IMR-90 (cell line): ENCODE measurements at regions not wholly inside any gene's neighbourhood (a gene's known extent, or its start where the extent isn't known, plus 50 kb on each side); places are given as distances from the start of the nearest gene placed in this dataset.
A peak's percentile ranks its signal among the peaks of the same experiment; 100 is the strongest.

Source experiments
- ATAC-seq: fragments of 200-7000 bp; cut with Tn5 transposase; 2 replicates; pipeline ENCODE4 v1.9.1; 2020; ENCODE audit warnings: low read depth, mild to moderate bottlenecking, moderate library complexity
- BruUV-seq: library from RNA; stranded (reverse); fragments of 400-500 nt; replicated peaks from 2 replicates; lab custom pipeline; 2021; lab: Mats Ljungman, UMichigan
- CTCF ChIA-PET: fragments of 300-600 bp; formaldehyde crosslinking; extraction: SDS; loops from one replicate; lab custom pipeline; 2021; ENCODE audit warnings: antibody characterized with exemption; lab: Yijun Ruan, JAX
- POLR2A ChIA-PET: fragments of 300-600 bp; sonication (Branson Sonifier 250); formaldehyde crosslinking; loops from one replicate; lab custom pipeline; 2022; ENCODE audit warnings: antibody characterized with exemption; ENCODE audit not compliant: unreplicated experiment; lab: Charles Lee
- DNase-seq: peaks from one replicate; pipeline ENCODE4 v3.0.0; 2013
- H2AFZ ChIP-seq: replicated peaks from 2 replicates; pipeline ENCODE3; 2013; ENCODE audit warnings: low read length, mild to moderate bottlenecking; ENCODE audit not compliant: poor library complexity
- H2AK5ac ChIP-seq: 2 replicates; pipeline ENCODE4 v1.6.1; 2013; ENCODE audit warnings: low read depth, low read length, inconsistent platforms
- H2AK9ac ChIP-seq: replicated peaks from 2 replicates; pipeline ENCODE3; 2013; ENCODE audit warnings: mild to moderate bottlenecking, low read depth, low read length, moderate library complexity; ENCODE audit not compliant: poor library complexity
- H2BK120ac ChIP-seq: 2 replicates; pipeline ENCODE4 v1.6.1; 2013; ENCODE audit warnings: low read depth, low read length, inconsistent platforms
- H2BK15ac ChIP-seq: 3 replicates; pipeline ENCODE4 v1.6.1; 2013; ENCODE audit warnings: low read depth, low read length, inconsistent platforms
- H2BK20ac ChIP-seq: 2 replicates; pipeline ENCODE4 v1.6.1; 2013; ENCODE audit warnings: low read depth, mild to moderate bottlenecking, inconsistent platforms, low read length, moderate library complexity
- H2BK5ac ChIP-seq: 2 replicates; pipeline ENCODE4 v1.6.1; 2013; ENCODE audit warnings: mild to moderate bottlenecking, low read depth, low read length, inconsistent platforms; ENCODE audit not compliant: poor library complexity, severe bottlenecking
- H3K14ac ChIP-seq: replicated peaks from 2 replicates; pipeline ENCODE4 v1.6.1; 2013; ENCODE audit warnings: low read depth, low read length, inconsistent platforms
- H3K18ac ChIP-seq: 2 replicates; pipeline ENCODE4 v1.6.1; 2013; ENCODE audit warnings: low read depth, low read length, control low read depth
- H3K23ac ChIP-seq: 2 replicates; pipeline ENCODE4 v1.6.1; 2013; ENCODE audit warnings: low read depth, low read length, inconsistent platforms
- H3K27ac ChIP-seq: 2 replicates; pipeline ENCODE4 v1.5.1; 2013; ENCODE audit warnings: mild to moderate bottlenecking, control low read depth, low read length; ENCODE audit not compliant: insufficient read depth
- H3K27me3 ChIP-seq: 2 replicates; pipeline ENCODE4 v1.6.1; 2013; ENCODE audit warnings: low read length; ENCODE audit not compliant: control insufficient read depth, insufficient read depth
- H3K36me3 ChIP-seq: 2 replicates; pipeline ENCODE4 v1.6.1; 2013; ENCODE audit warnings: low read length, mixed read lengths; ENCODE audit not compliant: control insufficient read depth, insufficient read depth
- H3K4ac ChIP-seq: 2 replicates; pipeline ENCODE4 v1.6.1; 2013; ENCODE audit warnings: low read depth, low read length, inconsistent platforms
- H3K4me1 ChIP-seq: 2 replicates; pipeline ENCODE4 v1.6.1; 2013; ENCODE audit warnings: low read length, mixed read lengths; ENCODE audit not compliant: control insufficient read depth, insufficient read depth
- H3K4me2 ChIP-seq: 2 replicates; pipeline ENCODE4 v1.6.1; 2013; ENCODE audit warnings: low read depth, mild to moderate bottlenecking, control low read depth, low read length, moderate library complexity
- H3K4me3 ChIP-seq: 2 replicates; pipeline ENCODE4 v1.5.1; 2013; ENCODE audit warnings: low read depth, mild to moderate bottlenecking, control low read depth, low read length, moderate library complexity; ENCODE audit not compliant: insufficient read depth
- H3K56ac ChIP-seq: 2 replicates; pipeline ENCODE4 v1.6.1; 2013; ENCODE audit warnings: low read length, inconsistent platforms; ENCODE audit not compliant: insufficient read depth; ENCODE audit errors: extremely low read depth
- H3K79me1 ChIP-seq, 2 experiments: 2 replicates each; pipeline ENCODE4 v1.6.1; 2013; ENCODE audit warnings: low read length in 2 of 2, inconsistent platforms in 1 of 2, low read depth in 1 of 2
- H3K9ac ChIP-seq: 2 replicates; pipeline ENCODE4 v1.6.1; 2013; ENCODE audit warnings: low read depth, low read length, control low read depth
- H3K9me1 ChIP-seq: 2 replicates; pipeline ENCODE4 v1.6.1; 2013; ENCODE audit warnings: low read length, inconsistent platforms; ENCODE audit not compliant: insufficient read depth
- H3K9me3 ChIP-seq: 2 replicates; pipeline ENCODE4 v1.6.1; 2013; ENCODE audit warnings: low read length; ENCODE audit not compliant: control insufficient read depth, insufficient read depth
- H4K20me1 ChIP-seq: 2 replicates; pipeline ENCODE4 v1.6.1; 2013; ENCODE audit warnings: low read length, inconsistent platforms; ENCODE audit not compliant: insufficient read depth
- H4K5ac ChIP-seq: 2 replicates; pipeline ENCODE4 v1.6.1; 2013; ENCODE audit warnings: mild to moderate bottlenecking, low read depth, low read length, control low read depth
- H4K8ac ChIP-seq, 2 experiments: 2 replicates each; pipeline ENCODE4 v1.6.1; 2013; ENCODE audit warnings: low read depth in 2 of 2, low read length in 2 of 2, control low read depth in 1 of 2, inconsistent platforms in 1 of 2
- H4K91ac ChIP-seq: 2 replicates; pipeline ENCODE4 v1.6.1; 2013; ENCODE audit warnings: low read depth, low read length, inconsistent platforms; ENCODE audit not compliant: insufficient read depth
- BHLHE40 ChIP-seq: fragments of 150-350 bp; IDR thresholded peaks from 2 replicates; pipeline ENCODE4 v1.6.1; 2016; ENCODE audit warnings: mild to moderate bottlenecking, low read depth, low read length
- CEBPB ChIP-seq: IDR thresholded peaks from 2 replicates; pipeline ENCODE4 v1.6.1; 2012; ENCODE audit warnings: low read depth, low read length, improper control_type of control experiment
- CHD1 ChIP-seq: IDR thresholded peaks from 2 replicates; pipeline ENCODE4 v1.6.1; 2012; ENCODE audit warnings: low read depth, low read length, improper control_type of control experiment
- CTCF ChIP-seq: conservative IDR thresholded peaks from 2 replicates; pipeline ENCODE4 v1.5.1; 2012; ENCODE audit warnings: mild to moderate bottlenecking, low read depth, low read length, improper control_type of control experiment
- FOS ChIP-seq: fragments of 150-350 bp; IDR thresholded peaks from 2 replicates; pipeline ENCODE4 v1.6.1; 2016; ENCODE audit warnings: low read depth, low read length
- MAFK ChIP-seq: IDR thresholded peaks from 2 replicates; pipeline ENCODE4 v1.6.1; 2012; ENCODE audit warnings: low read depth, low read length, improper control_type of control experiment
- MAZ ChIP-seq: IDR thresholded peaks from 2 replicates; pipeline ENCODE4 v1.6.1; 2012; ENCODE audit warnings: low read depth, mild to moderate bottlenecking, low read length, improper control_type of control experiment, moderate library complexity, borderline replicate concordance
- MXI1 ChIP-seq: IDR thresholded peaks from 2 replicates; pipeline ENCODE4 v1.6.1; 2012; ENCODE audit warnings: low read depth, mild to moderate bottlenecking, low read length, moderate library complexity, borderline replicate concordance
- NFE2L2 ChIP-seq: fragments of 150-350 bp; IDR thresholded peaks from 2 replicates; pipeline ENCODE4 v1.6.1; 2016; ENCODE audit warnings: low read depth, mild to moderate bottlenecking, low read length
- POLR2A ChIP-seq: IDR thresholded peaks from 2 replicates; pipeline ENCODE4 v1.6.1; 2012; ENCODE audit warnings: mild to moderate bottlenecking, low read depth, low read length
- RAD21 ChIP-seq: IDR thresholded peaks from 2 replicates; pipeline ENCODE4 v1.6.1; 2012; ENCODE audit warnings: low read length, improper control_type of control experiment
- RCOR1 ChIP-seq: IDR thresholded peaks from 2 replicates; pipeline ENCODE4 v1.6.1; 2012; ENCODE audit warnings: mild to moderate bottlenecking, low read length, improper control_type of control experiment; ENCODE audit not compliant: insufficient replicate concordance
- RFX5 ChIP-seq: IDR thresholded peaks from 2 replicates; pipeline ENCODE4 v1.8.0; 2012; ENCODE audit warnings: low read depth, mild to moderate bottlenecking, low read length, moderate library complexity
- SMC3 ChIP-seq: fragments of 150-350 bp; IDR thresholded peaks from 2 replicates; pipeline ENCODE4 v1.6.1; 2016; ENCODE audit warnings: low read depth, mild to moderate bottlenecking, antibody characterized with exemption, low read length, moderate library complexity
- WGBS, 2 experiments: methylation state at CpG; one replicate each; pipeline versions ENCODE4 v1.1.5 to v1.1.7; 2013; ENCODE audit warnings: missing lambda C conversion rate in 2 of 2; ENCODE audit not compliant: insufficient read length in 1 of 2; ENCODE audit errors: extremely low coverage in 2 of 2; 5-methylcytosine and 5-hydroxymethylcytosine counted together
- dilution Hi-C: fragments of 300-500 bp; cut with HindIII; formaldehyde crosslinking; loops from one replicate; pipeline ENCODE4 v1.14.3; 2018; ENCODE audit warnings: low sequenced_read_pairs; ENCODE audit not compliant: unreplicated experiment
- in situ Hi-C: fragments of 300-500 bp; cut with MboI; formaldehyde crosslinking; loops from 3 replicates; pipeline ENCODE4 v1.14.3; 2019; ENCODE audit warnings: low sequenced_read_pairs, inconsistent platforms, mixed read lengths
- intact Hi-C: fragments of 100-400 bp; cut with micrococcal nuclease; formaldehyde crosslinking; loops from 2 replicates; pipeline ENCODE4 v1.10.0; 2022
- TF ChIP-seq, protein P1 (sequence below): fragments of 150-350 bp; IDR thresholded peaks from 2 replicates; pipeline ENCODE4 v1.6.1; 2017; ENCODE audit warnings: mild to moderate bottlenecking, antibody characterized with exemption, low read length, low read depth
- TF ChIP-seq, protein P2 (sequence below): fragments of 150-350 bp; IDR thresholded peaks from 2 replicates; pipeline ENCODE4 v1.6.1; 2016; ENCODE audit warnings: low read depth, mild to moderate bottlenecking, low read length, moderate library complexity, borderline replicate concordance

DNA sequence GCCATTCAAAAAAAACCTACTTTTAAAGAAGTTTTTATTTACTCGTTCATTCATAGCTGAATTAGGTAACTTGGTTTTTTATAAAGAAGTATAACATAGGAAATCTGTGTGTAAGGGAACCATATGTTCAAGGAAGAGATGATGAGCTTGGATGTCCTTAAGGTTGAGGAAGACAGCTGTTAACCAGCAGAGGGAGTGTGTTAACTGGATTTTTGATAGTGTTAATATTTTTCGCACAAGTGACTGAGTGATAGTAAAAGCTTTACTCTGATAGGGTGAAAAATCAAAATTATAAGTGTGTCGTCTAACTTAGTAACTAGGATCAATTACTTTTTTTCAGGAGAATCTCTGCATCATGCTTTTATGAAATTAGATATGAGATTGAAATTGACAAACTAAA is 134.7 kb downstream of the ARL5B start:
- no peak overlapping the region for H2BK15ac ChIP-seq
- no peak overlapping the region for H4K5ac ChIP-seq
- H2AK5ac ChIP-seq, result no peak overlapping the region
- no peak overlapping the region for H3K4ac ChIP-seq
- no peak overlapping the region for H3K4me2 ChIP-seq
- no peak overlapping the region for H4K91ac ChIP-seq
- no peak overlapping the region for H3K23ac ChIP-seq
- TF ChIP-seq MAFK, result no peak
- TF ChIP-seq NFE2L2, result no peak
- TF ChIP-seq FOS, result no peak
- no peak for TF ChIP-seq CHD1
- TF ChIP-seq BHLHE40, result no peak
- TF ChIP-seq SMC3, result peak; percentile 67
- TF ChIP-seq CEBPB, result no peak
- TF ChIP-seq CTCF, result peak; percentile 51
- TF ChIP-seq, protein P1, sequence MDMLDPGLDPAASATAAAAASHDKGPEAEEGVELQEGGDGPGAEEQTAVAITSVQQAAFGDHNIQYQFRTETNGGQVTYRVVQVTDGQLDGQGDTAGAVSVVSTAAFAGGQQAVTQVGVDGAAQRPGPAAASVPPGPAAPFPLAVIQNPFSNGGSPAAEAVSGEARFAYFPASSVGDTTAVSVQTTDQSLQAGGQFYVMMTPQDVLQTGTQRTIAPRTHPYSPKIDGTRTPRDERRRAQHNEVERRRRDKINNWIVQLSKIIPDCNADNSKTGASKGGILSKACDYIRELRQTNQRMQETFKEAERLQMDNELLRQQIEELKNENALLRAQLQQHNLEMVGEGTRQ, result no peak
- TF ChIP-seq, protein P2, sequence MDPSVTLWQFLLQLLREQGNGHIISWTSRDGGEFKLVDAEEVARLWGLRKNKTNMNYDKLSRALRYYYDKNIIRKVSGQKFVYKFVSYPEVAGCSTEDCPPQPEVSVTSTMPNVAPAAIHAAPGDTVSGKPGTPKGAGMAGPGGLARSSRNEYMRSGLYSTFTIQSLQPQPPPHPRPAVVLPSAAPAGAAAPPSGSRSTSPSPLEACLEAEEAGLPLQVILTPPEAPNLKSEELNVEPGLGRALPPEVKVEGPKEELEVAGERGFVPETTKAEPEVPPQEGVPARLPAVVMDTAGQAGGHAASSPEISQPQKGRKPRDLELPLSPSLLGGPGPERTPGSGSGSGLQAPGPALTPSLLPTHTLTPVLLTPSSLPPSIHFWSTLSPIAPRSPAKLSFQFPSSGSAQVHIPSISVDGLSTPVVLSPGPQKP, result no peak
- TF ChIP-seq RFX5, result no peak
- TF ChIP-seq RAD21, result peak; percentile 58
- no peak for TF ChIP-seq RCOR1
- TF ChIP-seq MAZ, result no peak
- TF ChIP-seq MXI1, result no peak
- no peak for TF ChIP-seq POLR2A
- no peaks in the 10 kb centered on the region for H3K9me3 ChIP-seq
- H3K27ac ChIP-seq, result no peak overlapping the region
- H2BK120ac ChIP-seq, result no peak overlapping the region
- H3K9ac ChIP-seq, result no peak overlapping the region
- no peaks in the 10 kb centered on the region for H3K36me3 ChIP-seq
- in situ Hi-C loops (no loop called here), intact Hi-C loops (loop anchor here (5.0 kb wide), 1 partner anchor 1023 kb away; the partner anchor contains the start of gene PLXDC2), dilution Hi-C loops (no loop called here)
- H3K14ac ChIP-seq, result no peak overlapping the region
- no peak overlapping the region for H2BK20ac ChIP-seq
- BruUV-seq, result no TSS peak
- DNase-seq, result peak; percentile 55
- H4K8ac ChIP-seq, result no peak overlapping the region
- no peaks in the 10 kb centered on the region for H3K9me1 ChIP-seq
- WGBS, 2 experiments, result no CpG with 5 or more reads among the region's 3 CpGs
- no peak overlapping the region for H2BK5ac ChIP-seq
- H3K56ac ChIP-seq, result no peak overlapping the region
- no peaks in the 10 kb centered on the region for H4K20me1 ChIP-seq
- no peak overlapping the region for H3K18ac ChIP-seq
- peak; percentile 57 for ATAC-seq
- H3K4me1 ChIP-seq, result no peaks in the 10 kb centered on the region
- no peaks in the 10 kb centered on the region for H3K27me3 ChIP-seq
- CTCF ChIA-PET, result no interaction called here
- no peak overlapping the region for H3K4me3 ChIP-seq
- no peak overlapping the region for H2AK9ac ChIP-seq
- no peaks in the 10 kb centered on the region for H3K79me1 ChIP-seq
- H2AFZ ChIP-seq, result no peak overlapping the region
- POLR2A ChIA-PET, result no interaction called here
